ENCODE measurements at regions not wholly inside any gene's neighbourhood (a gene's known extent, or its start where the extent isn't known, plus 50 kb on each side); places are given as distances from the start of the nearest gene placed in this dataset.

DNA sequence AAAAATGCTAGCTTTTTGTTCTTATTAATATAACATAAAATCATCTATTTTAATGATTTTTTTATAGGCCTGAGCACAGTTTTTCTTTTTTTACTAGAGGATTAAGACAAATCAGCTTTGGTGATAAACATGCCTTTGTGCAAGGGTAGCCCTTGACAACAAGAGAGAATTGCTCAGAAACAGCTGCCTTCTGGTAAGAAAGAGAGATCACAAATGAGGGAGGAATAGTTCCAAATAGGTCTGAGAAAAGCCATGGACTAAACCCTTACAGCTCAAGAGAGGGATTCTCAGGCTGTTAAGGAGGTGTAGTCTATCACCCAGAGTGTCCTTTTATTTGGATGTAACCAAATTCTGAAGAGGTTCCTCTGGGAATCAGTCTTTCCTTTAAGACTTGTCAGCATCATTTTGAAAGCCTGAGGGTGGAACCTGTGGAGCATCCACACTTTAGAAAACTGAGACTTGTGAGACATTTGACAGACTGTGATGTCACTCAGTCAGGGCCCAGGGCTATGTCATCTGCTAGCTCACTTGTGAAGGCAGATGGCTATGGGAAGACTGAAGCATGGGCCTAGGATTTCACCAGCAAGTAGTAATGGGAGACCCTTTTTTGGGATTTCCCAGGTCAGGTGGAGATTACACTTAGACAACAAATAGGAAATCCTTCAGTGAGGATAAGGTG lies 102.9 kb upstream of the KCNAB1 start:
- no peaks in the 10 kb centered on the region for H3K9me2 ChIP-seq (ENCODE audit: insufficient read depth)
- no peaks in the 10 kb centered on the region for H3F3A ChIP-seq (replicated peaks; ENCODE audit: low read depth)
- Mint-ChIP-seq H3K9me3 (no peaks in the 10 kb centered on the region), H3K4me3 (no peak overlapping the region), H3K27me3 (ENCODE audit: insufficient read depth, low read depth, poor library complexity) (peaks cover 4% of the 10 kb centered on the region), H3K36me3 (ENCODE audit: low read depth) (no peaks in the 10 kb centered on the region), H3K27ac (no peak overlapping the region), H3K4me1 (peaks cover 11% of the 10 kb centered on the region)
- ATAC-seq (no peak), DNase-seq (ENCODE audit: low spot score) (no peak)
- no peaks in the 10 kb centered on the region for H3K36me3 ChIP-seq (ENCODE audit: insufficient read depth)
- no peaks in the 10 kb centered on the region for H3K79me2 ChIP-seq (replicated peaks; ENCODE audit: insufficient read depth)
- H3K4me3 ChIP-seq, result no peak overlapping the region
- no peak overlapping the region for H2AFZ ChIP-seq
- no peaks in the 10 kb centered on the region for H3K27me3 ChIP-seq (ENCODE audit: insufficient read depth)
- no peak overlapping the region for H3K4me2 ChIP-seq
- H3K4me1 ChIP-seq (ENCODE audit: insufficient read depth), result peaks cover 12% of the 10 kb centered on the region
- H3K27ac ChIP-seq (ENCODE audit: low read depth), result no peak overlapping the region
- no peaks in the 10 kb centered on the region for H4K20me1 ChIP-seq (replicated peaks; ENCODE audit: insufficient read depth)
- TF ChIP-seq NANOG (IDR thresholded peaks at IDR 0.05; ENCODE audit: borderline replicate concordance) (no peak), EZH2 (IDR thresholded peaks at IDR 0.05; ENCODE audit: low read depth, unreplicated experiment) (no peak), EZH2phosphoT487 (IDR thresholded peaks at IDR 0.05; ENCODE audit: unreplicated experiment) (no peak), CREB1 (CRISPR knock-in tag; IDR thresholded peaks at IDR 0.05; ENCODE audit: low read depth) (no peak), ZNF114 (CRISPR knock-in tag; IDR thresholded peaks at IDR 0.05) (no peak), STAT1 (IDR thresholded peaks at IDR 0.05; ENCODE audit: unreplicated experiment) (no peak), JUNB (IDR thresholded peaks at IDR 0.05; ENCODE audit: unreplicated experiment) (no peak)
- TF ChIP-seq, protein P1, sequence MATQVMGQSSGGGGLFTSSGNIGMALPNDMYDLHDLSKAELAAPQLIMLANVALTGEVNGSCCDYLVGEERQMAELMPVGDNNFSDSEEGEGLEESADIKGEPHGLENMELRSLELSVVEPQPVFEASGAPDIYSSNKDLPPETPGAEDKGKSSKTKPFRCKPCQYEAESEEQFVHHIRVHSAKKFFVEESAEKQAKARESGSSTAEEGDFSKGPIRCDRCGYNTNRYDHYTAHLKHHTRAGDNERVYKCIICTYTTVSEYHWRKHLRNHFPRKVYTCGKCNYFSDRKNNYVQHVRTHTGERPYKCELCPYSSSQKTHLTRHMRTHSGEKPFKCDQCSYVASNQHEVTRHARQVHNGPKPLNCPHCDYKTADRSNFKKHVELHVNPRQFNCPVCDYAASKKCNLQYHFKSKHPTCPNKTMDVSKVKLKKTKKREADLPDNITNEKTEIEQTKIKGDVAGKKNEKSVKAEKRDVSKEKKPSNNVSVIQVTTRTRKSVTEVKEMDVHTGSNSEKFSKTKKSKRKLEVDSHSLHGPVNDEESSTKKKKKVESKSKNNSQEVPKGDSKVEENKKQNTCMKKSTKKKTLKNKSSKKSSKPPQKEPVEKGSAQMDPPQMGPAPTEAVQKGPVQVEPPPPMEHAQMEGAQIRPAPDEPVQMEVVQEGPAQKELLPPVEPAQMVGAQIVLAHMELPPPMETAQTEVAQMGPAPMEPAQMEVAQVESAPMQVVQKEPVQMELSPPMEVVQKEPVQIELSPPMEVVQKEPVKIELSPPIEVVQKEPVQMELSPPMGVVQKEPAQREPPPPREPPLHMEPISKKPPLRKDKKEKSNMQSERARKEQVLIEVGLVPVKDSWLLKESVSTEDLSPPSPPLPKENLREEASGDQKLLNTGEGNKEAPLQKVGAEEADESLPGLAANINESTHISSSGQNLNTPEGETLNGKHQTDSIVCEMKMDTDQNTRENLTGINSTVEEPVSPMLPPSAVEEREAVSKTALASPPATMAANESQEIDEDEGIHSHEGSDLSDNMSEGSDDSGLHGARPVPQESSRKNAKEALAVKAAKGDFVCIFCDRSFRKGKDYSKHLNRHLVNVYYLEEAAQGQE (IDR thresholded peaks at IDR 0.05; ENCODE audit: unreplicated experiment), result no peak
- TF ChIP-seq, protein P2, sequence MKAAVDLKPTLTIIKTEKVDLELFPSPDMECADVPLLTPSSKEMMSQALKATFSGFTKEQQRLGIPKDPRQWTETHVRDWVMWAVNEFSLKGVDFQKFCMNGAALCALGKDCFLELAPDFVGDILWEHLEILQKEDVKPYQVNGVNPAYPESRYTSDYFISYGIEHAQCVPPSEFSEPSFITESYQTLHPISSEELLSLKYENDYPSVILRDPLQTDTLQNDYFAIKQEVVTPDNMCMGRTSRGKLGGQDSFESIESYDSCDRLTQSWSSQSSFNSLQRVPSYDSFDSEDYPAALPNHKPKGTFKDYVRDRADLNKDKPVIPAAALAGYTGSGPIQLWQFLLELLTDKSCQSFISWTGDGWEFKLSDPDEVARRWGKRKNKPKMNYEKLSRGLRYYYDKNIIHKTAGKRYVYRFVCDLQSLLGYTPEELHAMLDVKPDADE (IDR thresholded peaks at IDR 0.05), result no peak
- TF ChIP-seq, protein P3, sequence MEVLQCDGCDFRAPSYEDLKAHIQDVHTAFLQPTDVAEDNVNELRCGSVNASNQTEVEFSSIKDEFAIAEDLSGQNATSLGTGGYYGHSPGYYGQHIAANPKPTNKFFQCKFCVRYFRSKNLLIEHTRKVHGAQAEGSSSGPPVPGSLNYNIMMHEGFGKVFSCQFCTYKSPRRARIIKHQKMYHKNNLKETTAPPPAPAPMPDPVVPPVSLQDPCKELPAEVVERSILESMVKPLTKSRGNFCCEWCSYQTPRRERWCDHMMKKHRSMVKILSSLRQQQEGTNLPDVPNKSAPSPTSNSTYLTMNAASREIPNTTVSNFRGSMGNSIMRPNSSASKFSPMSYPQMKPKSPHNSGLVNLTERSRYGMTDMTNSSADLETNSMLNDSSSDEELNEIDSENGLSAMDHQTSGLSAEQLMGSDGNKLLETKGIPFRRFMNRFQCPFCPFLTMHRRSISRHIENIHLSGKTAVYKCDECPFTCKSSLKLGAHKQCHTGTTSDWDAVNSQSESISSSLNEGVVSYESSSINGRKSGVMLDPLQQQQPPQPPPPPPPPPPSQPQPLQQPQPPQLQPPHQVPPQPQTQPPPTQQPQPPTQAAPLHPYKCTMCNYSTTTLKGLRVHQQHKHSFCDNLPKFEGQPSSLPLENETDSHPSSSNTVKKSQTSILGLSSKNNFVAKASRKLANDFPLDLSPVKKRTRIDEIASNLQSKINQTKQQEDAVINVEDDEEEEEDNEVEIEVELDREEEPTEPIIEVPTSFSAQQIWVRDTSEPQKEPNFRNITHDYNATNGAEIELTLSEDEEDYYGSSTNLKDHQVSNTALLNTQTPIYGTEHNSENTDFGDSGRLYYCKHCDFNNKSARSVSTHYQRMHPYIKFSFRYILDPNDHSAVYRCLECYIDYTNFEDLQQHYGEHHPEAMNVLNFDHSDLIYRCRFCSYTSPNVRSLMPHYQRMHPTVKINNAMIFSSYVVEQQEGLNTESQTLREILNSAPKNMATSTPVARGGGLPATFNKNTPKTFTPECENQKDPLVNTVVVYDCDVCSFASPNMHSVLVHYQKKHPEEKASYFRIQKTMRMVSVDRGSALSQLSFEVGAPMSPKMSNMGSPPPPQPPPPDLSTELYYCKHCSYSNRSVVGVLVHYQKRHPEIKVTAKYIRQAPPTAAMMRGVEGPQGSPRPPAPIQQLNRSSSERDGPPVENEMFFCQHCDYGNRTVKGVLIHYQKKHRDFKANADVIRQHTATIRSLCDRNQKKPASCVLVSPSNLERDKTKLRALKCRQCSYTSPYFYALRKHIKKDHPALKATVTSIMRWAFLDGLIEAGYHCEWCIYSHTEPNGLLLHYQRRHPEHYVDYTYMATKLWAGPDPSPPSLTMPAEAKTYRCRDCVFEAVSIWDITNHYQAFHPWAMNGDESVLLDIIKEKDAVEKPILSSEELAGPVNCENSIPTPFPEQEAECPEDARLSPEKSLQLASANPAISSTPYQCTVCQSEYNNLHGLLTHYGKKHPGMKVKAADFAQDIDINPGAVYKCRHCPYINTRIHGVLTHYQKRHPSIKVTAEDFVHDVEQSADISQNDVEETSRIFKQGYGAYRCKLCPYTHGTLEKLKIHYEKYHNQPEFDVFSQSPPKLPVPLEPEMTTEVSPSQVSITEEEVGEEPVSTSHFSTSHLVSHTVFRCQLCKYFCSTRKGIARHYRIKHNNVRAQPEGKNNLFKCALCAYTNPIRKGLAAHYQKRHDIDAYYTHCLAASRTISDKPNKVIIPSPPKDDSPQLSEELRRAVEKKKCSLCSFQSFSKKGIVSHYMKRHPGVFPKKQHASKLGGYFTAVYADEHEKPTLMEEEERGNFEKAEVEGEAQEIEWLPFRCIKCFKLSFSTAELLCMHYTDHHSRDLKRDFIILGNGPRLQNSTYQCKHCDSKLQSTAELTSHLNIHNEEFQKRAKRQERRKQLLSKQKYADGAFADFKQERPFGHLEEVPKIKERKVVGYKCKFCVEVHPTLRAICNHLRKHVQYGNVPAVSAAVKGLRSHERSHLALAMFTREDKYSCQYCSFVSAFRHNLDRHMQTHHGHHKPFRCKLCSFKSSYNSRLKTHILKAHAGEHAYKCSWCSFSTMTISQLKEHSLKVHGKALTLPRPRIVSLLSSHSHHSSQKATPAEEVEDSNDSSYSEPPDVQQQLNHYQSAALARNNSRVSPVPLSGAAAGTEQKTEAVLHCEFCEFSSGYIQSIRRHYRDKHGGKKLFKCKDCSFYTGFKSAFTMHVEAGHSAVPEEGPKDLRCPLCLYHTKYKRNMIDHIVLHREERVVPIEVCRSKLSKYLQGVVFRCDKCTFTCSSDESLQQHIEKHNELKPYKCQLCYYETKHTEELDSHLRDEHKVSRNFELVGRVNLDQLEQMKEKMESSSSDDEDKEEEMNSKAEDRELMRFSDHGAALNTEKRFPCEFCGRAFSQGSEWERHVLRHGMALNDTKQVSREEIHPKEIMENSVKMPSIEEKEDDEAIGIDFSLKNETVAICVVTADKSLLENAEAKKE (CRISPR knock-in tag; IDR thresholded peaks at IDR 0.05), result no peak
